ENCODE measurements at regions not wholly inside any gene's neighbourhood (a gene's known extent, or its start where the extent isn't known, plus 50 kb on each side); places are given as distances from the start of the nearest gene placed in this dataset.

- Histone ChIP-seq H3K4me3 (ENCODE audit: low read depth, low read length) (no peak overlapping the region), H3K36me3 (ENCODE audit: control insufficient read depth, insufficient read depth, low read length) (no peaks in the 10 kb centered on the region), H3K27me3 (ENCODE audit: control insufficient read depth, insufficient read depth, low read length) (no peaks in the 10 kb centered on the region)
- TF ChIP-seq CTCF (IDR thresholded peaks at IDR 0.05; ENCODE audit: insufficient read depth, low read length, poor library complexity, severe bottlenecking): no peak
- no peak for DNase-seq (ENCODE audit: low read depth)
Observed at GRCh38 chr4:18754180-18754579, 732.6 kb upstream of the LCORL start.

- no peaks in the 10 kb centered on the region for H3K36me3 ChIP-seq (ENCODE audit: control insufficient read depth, insufficient read depth, low read length)
Observed at GRCh38 chr4:18751083-18751482, 729.5 kb upstream of the LCORL start.

GRCh38 chr4:18749391-18749790, 727.8 kb upstream of the LCORL start:
- no peaks in the 10 kb centered on the region for H3K36me3 ChIP-seq (ENCODE audit: control insufficient read depth, insufficient read depth, low read length)
- H3K27me3 ChIP-seq (ENCODE audit: control insufficient read depth, insufficient read depth, low read length): no peaks in the 10 kb centered on the region
- no peak for DNase-seq (ENCODE audit: low read depth)
- H3K4me3 ChIP-seq (ENCODE audit: low read depth, low read length): no peak overlapping the region
- no peak for TF ChIP-seq CTCF (IDR thresholded peaks at IDR 0.05; ENCODE audit: insufficient read depth, low read length, poor library complexity, severe bottlenecking)

More at GRCh38 chr4:18751083-18751482, 729.5 kb upstream of the LCORL start:
- Histone ChIP-seq H3K4me3 (ENCODE audit: low read depth, low read length) (no peak overlapping the region), H3K27me3 (ENCODE audit: control insufficient read depth, insufficient read depth, low read length) (no peaks in the 10 kb centered on the region)
- TF ChIP-seq CTCF (IDR thresholded peaks at IDR 0.05; ENCODE audit: insufficient read depth, low read length, poor library complexity, severe bottlenecking): no peak
- no peak for DNase-seq (ENCODE audit: low read depth)

GRCh38 chr4:18736551-18736950, 715.0 kb upstream of the LCORL start:
- no peaks in the 10 kb centered on the region for H3K27me3 ChIP-seq (ENCODE audit: control insufficient read depth, insufficient read depth, low read length)
- no peak overlapping the region for H3K4me3 ChIP-seq (ENCODE audit: low read depth, low read length)
- H3K36me3 ChIP-seq (ENCODE audit: control insufficient read depth, insufficient read depth, low read length): no peaks in the 10 kb centered on the region
- no peak for TF ChIP-seq CTCF (IDR thresholded peaks at IDR 0.05; ENCODE audit: insufficient read depth, low read length, poor library complexity, severe bottlenecking)
- no peak for DNase-seq (ENCODE audit: low read depth)

- no peak overlapping the region for H3K4me3 ChIP-seq (ENCODE audit: low read depth, low read length)
- no peaks in the 10 kb centered on the region for H3K27me3 ChIP-seq (ENCODE audit: control insufficient read depth, insufficient read depth, low read length)
- no peak for DNase-seq (ENCODE audit: low read depth)
- no peak for TF ChIP-seq CTCF (IDR thresholded peaks at IDR 0.05; ENCODE audit: insufficient read depth, low read length, poor library complexity, severe bottlenecking)
- no peaks in the 10 kb centered on the region for H3K36me3 ChIP-seq (ENCODE audit: control insufficient read depth, insufficient read depth, low read length)
Observed at GRCh38 chr4:18735740-18736268, 714.2 kb upstream of the LCORL start.

GRCh38 chr4:18734405-18734804, 712.9 kb upstream of the LCORL start:
- Histone ChIP-seq H3K27me3 (ENCODE audit: control insufficient read depth, insufficient read depth, low read length) (no peaks in the 10 kb centered on the region), H3K4me3 (ENCODE audit: low read depth, low read length) (no peak overlapping the region), H3K36me3 (ENCODE audit: control insufficient read depth, insufficient read depth, low read length) (no peaks in the 10 kb centered on the region)
- TF ChIP-seq CTCF (IDR thresholded peaks at IDR 0.05; ENCODE audit: insufficient read depth, low read length, poor library complexity, severe bottlenecking): no peak
- DNase-seq (ENCODE audit: low read depth): no peak
